ENCODE measurements at regions not wholly inside any gene's neighbourhood (a gene's known extent, or its start where the extent isn't known, plus 50 kb on each side); places are given as distances from the start of the nearest gene placed in this dataset.

- H3K4me3 ChIP-seq (ENCODE audit: low read length): no peak overlapping the region
- no peaks in the 10 kb centered on the region for H3K27me3 ChIP-seq (ENCODE audit: control insufficient read depth, insufficient read depth, low read length)
- H3K36me3 ChIP-seq (ENCODE audit: control insufficient read depth, insufficient read depth, low read length): no peaks in the 10 kb centered on the region
- no peaks in the 10 kb centered on the region for H3K4me1 ChIP-seq (ENCODE audit: control insufficient read depth, insufficient read depth, low read length)
- no peak overlapping the region for H3K27ac ChIP-seq (ENCODE audit: low read depth, low read length)
- no peak overlapping the region for H3K9ac ChIP-seq (ENCODE audit: low read length)
Measured at GRCh38 chr17:70808596-70808995, 639.3 kb downstream of the KCNJ2 start.

DNA sequence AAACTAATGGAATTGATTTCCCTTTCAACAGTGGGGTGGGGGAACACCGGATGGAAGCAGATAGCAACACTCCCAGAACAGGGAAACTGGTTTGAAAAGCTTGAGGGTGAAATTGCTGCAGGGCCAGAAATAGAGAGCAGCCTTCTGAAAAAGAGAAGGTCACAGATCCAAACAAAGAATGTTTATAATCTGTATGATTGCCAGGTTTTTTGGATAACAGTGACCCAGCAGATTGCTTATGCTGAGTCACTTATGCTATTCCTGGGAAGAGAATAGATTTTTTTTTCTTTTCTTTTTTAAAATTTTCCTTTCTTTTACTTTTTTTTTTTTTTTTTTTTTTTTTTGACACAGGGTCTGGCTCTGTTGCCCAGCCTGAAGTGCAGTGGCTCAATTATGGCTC lies 641.3 kb downstream of the KCNJ2 start:
- Histone ChIP-seq H3K9ac (ENCODE audit: low read length) (no peak overlapping the region), H3K27ac (ENCODE audit: low read depth, low read length) (no peak overlapping the region), H3K27me3 (ENCODE audit: control insufficient read depth, insufficient read depth, low read length) (no peaks in the 10 kb centered on the region), H3K36me3 (ENCODE audit: control insufficient read depth, insufficient read depth, low read length) (no peaks in the 10 kb centered on the region), H3K4me3 (ENCODE audit: low read length) (no peak overlapping the region), H3K4me1 (ENCODE audit: control insufficient read depth, insufficient read depth, low read length) (no peaks in the 10 kb centered on the region)

GRCh38 chr17:70813355-70813930 lies 644.1 kb downstream of the KCNJ2 start:
- Histone ChIP-seq H3K4me3 (ENCODE audit: low read length) (no peak overlapping the region), H3K36me3 (ENCODE audit: control insufficient read depth, insufficient read depth, low read length) (no peaks in the 10 kb centered on the region), H3K27me3 (ENCODE audit: control insufficient read depth, insufficient read depth, low read length) (no peaks in the 10 kb centered on the region), H3K27ac (ENCODE audit: low read depth, low read length) (no peak overlapping the region), H3K4me1 (ENCODE audit: control insufficient read depth, insufficient read depth, low read length) (no peaks in the 10 kb centered on the region), H3K9ac (ENCODE audit: low read length) (no peak overlapping the region)

DNA sequence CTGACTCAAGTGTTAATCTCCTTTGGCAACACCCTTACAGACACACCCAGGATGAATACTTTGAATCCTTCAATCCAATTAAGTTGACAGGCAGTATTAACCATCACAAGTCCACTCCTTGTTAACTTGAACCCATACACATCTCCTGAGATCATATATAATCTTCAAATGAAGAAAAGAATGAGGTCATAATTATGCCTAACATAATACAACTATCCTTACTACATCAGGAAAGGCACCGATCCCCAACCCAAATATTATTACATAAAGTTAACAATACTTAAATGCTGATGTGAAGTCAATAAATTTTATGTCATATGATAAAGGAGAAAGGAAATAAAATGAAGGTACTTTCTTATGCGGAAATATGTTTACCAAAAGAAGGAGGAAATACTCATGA lies 649.9 kb downstream of the KCNJ2 start:
- no peaks in the 10 kb centered on the region for H3K4me1 ChIP-seq (ENCODE audit: control insufficient read depth, insufficient read depth, low read length)
- no peak overlapping the region for H3K9ac ChIP-seq (ENCODE audit: low read length)
- no peak overlapping the region for H3K4me3 ChIP-seq (ENCODE audit: low read length)
- H3K27ac ChIP-seq (ENCODE audit: low read depth, low read length): no peak overlapping the region
- no peaks in the 10 kb centered on the region for H3K27me3 ChIP-seq (ENCODE audit: control insufficient read depth, insufficient read depth, low read length)
- no peaks in the 10 kb centered on the region for H3K36me3 ChIP-seq (ENCODE audit: control insufficient read depth, insufficient read depth, low read length)

DNA sequence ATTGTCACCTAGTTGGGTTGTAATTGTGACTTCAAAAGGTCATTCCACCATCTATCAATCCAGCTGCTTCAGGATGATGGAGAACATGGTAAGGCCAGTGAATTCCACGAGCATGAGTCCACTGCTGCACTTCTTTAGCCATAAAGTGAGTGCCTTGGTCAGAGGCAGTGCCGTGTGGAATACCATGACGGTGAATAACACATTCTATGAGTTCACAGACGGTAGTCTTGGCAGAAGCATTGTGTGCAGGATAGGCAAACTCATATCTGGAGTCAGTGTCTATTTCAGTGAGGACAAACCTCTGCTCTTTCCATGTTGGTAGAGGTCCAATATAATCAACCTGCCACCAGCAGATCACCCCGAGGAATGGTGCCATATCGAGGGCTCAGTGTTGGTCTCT lies 650.9 kb downstream of the KCNJ2 start:
- no peak overlapping the region for H3K4me3 ChIP-seq (ENCODE audit: low read length)
- H3K36me3 ChIP-seq (ENCODE audit: control insufficient read depth, insufficient read depth, low read length): no peaks in the 10 kb centered on the region
- H3K27me3 ChIP-seq (ENCODE audit: control insufficient read depth, insufficient read depth, low read length): no peaks in the 10 kb centered on the region
- no peak overlapping the region for H3K9ac ChIP-seq (ENCODE audit: low read length)
- H3K27ac ChIP-seq (ENCODE audit: low read depth, low read length): no peak overlapping the region
- H3K4me1 ChIP-seq (ENCODE audit: control insufficient read depth, insufficient read depth, low read length): no peaks in the 10 kb centered on the region

DNA sequence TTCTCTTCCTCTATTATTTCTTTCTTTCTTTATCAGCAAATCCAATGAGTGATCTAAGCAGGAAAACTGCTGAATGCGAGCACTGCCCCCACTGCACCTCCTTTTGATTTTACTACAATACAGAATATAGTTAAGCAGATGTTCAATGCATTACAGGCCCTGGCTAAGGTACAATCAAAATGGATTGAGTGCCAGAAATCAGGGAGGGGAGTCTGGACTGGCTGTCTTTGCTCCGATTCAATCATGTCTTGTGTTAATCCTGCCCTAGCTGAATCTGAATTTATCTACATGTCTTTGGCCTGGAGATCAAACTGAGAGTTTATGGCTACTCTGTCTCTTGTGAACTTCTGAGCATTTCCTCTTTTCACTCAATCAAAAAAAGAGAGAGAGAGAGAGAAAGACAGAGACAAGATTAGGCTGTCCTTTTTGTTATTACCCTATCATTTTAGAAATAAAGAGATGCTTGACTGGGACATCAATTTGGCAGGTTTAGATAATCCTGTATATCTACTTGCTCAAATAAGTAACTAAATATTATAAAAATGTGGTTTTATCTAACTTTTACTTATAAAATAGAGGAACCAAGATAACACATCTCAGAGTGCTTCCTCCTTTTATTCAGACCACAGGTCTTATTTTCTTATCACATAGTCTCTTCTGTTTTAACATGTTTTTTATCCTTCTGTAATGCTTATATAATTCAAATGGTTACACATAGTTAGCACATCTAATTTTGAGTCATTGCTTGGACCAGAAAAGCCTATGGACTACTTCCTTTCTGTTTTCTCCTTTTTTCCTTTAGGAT lies 656.2 kb downstream of the KCNJ2 start:
- Histone ChIP-seq H3K36me3 (ENCODE audit: control insufficient read depth, insufficient read depth, low read length) (no peaks in the 10 kb centered on the region), H3K9ac (ENCODE audit: low read length) (no peak overlapping the region), H3K4me1 (ENCODE audit: control insufficient read depth, insufficient read depth, low read length) (no peaks in the 10 kb centered on the region), H3K4me3 (ENCODE audit: low read length) (no peak overlapping the region), H3K27me3 (ENCODE audit: control insufficient read depth, insufficient read depth, low read length) (no peaks in the 10 kb centered on the region), H3K27ac (ENCODE audit: low read depth, low read length) (no peak overlapping the region)

DNA sequence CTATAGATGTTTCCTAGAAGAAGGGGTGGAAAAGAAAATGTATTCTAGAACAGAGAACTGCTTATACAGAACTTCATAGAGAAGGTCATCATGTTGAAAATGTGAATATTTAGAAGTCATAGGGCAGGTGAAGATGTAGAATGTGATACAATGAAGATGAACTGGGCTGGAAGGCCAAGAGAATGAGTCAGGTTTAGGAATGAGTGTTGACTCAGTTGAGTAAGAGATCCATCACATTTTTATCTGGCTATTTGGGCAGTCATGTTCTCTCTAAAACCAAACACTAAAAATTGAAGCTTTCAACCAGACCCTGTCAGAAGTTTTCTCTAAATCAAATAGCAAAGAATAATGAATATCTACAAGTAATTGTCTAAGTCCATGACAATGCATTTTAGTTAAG lies 660.5 kb downstream of the KCNJ2 start:
- Histone ChIP-seq H3K36me3 (ENCODE audit: control insufficient read depth, insufficient read depth, low read length) (no peaks in the 10 kb centered on the region), H3K27ac (ENCODE audit: low read depth, low read length) (no peak overlapping the region), H3K4me3 (ENCODE audit: low read length) (no peak overlapping the region), H3K9ac (ENCODE audit: low read length) (no peak overlapping the region), H3K27me3 (ENCODE audit: control insufficient read depth, insufficient read depth, low read length) (no peaks in the 10 kb centered on the region), H3K4me1 (ENCODE audit: control insufficient read depth, insufficient read depth, low read length) (no peaks in the 10 kb centered on the region)

- Histone ChIP-seq H3K4me1 (ENCODE audit: control insufficient read depth, insufficient read depth, low read length) (no peaks in the 10 kb centered on the region), H3K4me3 (ENCODE audit: low read length) (no peak overlapping the region), H3K27me3 (ENCODE audit: control insufficient read depth, insufficient read depth, low read length) (no peaks in the 10 kb centered on the region), H3K36me3 (ENCODE audit: control insufficient read depth, insufficient read depth, low read length) (no peaks in the 10 kb centered on the region), H3K9ac (ENCODE audit: low read length) (no peak overlapping the region), H3K27ac (ENCODE audit: low read depth, low read length) (no peak overlapping the region)
Measured at GRCh38 chr17:70834039-70834438, 664.7 kb downstream of the KCNJ2 start.

- Histone ChIP-seq H3K36me3 (ENCODE audit: control insufficient read depth, insufficient read depth, low read length) (no peaks in the 10 kb centered on the region), H3K27ac (ENCODE audit: low read depth, low read length) (no peak overlapping the region), H3K9ac (ENCODE audit: low read length) (no peak overlapping the region), H3K4me3 (ENCODE audit: low read length) (no peak overlapping the region), H3K27me3 (ENCODE audit: control insufficient read depth, insufficient read depth, low read length) (no peaks in the 10 kb centered on the region), H3K4me1 (ENCODE audit: control insufficient read depth, insufficient read depth, low read length) (no peaks in the 10 kb centered on the region)
Measured at GRCh38 chr17:70848785-70849184, 679.5 kb downstream of the KCNJ2 start.

DNA sequence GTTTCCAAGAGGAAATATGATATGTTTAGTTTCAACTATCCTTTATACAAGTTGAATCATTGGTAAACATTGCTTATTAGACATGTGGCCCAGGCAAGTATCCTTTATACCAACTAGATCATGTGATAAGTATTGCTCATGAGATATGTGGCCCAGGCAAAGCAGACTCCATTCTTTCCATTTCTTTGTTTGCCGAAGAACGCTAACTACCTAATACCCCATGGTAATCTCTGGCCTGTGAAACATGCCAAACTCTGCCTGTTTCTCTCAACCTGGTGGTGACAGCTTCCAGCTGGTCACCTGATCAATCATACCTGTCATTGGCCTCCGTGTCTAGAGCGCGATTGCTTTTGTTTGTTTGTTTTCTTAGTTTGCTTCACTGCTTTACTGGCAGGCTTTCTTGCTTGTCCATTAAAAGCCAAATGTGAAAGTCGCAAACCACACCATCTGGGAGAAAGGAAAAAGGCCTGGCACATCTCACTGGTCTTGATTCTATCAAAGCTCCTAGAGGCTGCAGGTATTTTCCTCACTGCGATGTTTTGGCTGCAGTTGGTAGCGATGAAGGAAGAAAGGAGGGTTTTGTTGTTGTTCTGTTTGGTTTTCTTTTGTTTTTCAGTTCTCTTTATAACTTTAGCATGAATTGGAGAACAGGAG lies 686.2 kb downstream of the KCNJ2 start:
- Histone ChIP-seq H3K4me1 (ENCODE audit: control insufficient read depth, insufficient read depth, low read length) (no peaks in the 10 kb centered on the region), H3K27me3 (ENCODE audit: control insufficient read depth, insufficient read depth, low read length) (no peaks in the 10 kb centered on the region), H3K36me3 (ENCODE audit: control insufficient read depth, insufficient read depth, low read length) (no peaks in the 10 kb centered on the region), H3K27ac (ENCODE audit: low read depth, low read length) (no peak overlapping the region), H3K4me3 (ENCODE audit: low read length) (no peak overlapping the region), H3K9ac (ENCODE audit: low read length) (no peak overlapping the region)

DNA sequence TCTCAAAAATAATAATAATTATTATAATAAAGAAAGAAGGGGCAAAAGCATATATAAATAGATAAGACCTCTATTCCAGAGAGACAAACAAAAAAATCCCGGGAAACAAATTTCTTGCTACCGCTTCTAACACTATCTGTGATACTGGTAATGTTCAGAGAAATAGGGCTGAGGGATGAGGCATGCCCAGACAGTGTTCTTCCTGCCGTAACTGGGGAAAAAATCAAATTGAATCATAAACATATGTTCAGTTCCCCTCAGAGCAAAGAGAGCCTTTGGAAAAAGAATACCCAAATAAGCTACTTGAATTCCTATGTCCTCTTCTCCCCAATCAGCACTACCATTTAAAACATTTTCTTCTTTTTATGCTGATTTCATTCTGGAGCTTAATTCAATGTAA lies 688.0 kb downstream of the KCNJ2 start:
- Histone ChIP-seq H3K27me3 (ENCODE audit: control insufficient read depth, insufficient read depth, low read length) (no peaks in the 10 kb centered on the region), H3K4me3 (ENCODE audit: low read length) (no peak overlapping the region), H3K4me1 (ENCODE audit: control insufficient read depth, insufficient read depth, low read length) (no peaks in the 10 kb centered on the region), H3K9ac (ENCODE audit: low read length) (no peak overlapping the region), H3K36me3 (ENCODE audit: control insufficient read depth, insufficient read depth, low read length) (no peaks in the 10 kb centered on the region), H3K27ac (ENCODE audit: low read depth, low read length) (no peak overlapping the region)

GRCh38 chr17:70859829-70860228 lies 690.5 kb downstream of the KCNJ2 start:
- Histone ChIP-seq H3K27ac (ENCODE audit: low read depth, low read length) (no peak overlapping the region), H3K9ac (ENCODE audit: low read length) (no peak overlapping the region), H3K4me1 (ENCODE audit: control insufficient read depth, insufficient read depth, low read length) (no peaks in the 10 kb centered on the region), H3K27me3 (ENCODE audit: control insufficient read depth, insufficient read depth, low read length) (no peaks in the 10 kb centered on the region), H3K4me3 (ENCODE audit: low read length) (no peak overlapping the region), H3K36me3 (ENCODE audit: control insufficient read depth, insufficient read depth, low read length) (no peaks in the 10 kb centered on the region)

DNA sequence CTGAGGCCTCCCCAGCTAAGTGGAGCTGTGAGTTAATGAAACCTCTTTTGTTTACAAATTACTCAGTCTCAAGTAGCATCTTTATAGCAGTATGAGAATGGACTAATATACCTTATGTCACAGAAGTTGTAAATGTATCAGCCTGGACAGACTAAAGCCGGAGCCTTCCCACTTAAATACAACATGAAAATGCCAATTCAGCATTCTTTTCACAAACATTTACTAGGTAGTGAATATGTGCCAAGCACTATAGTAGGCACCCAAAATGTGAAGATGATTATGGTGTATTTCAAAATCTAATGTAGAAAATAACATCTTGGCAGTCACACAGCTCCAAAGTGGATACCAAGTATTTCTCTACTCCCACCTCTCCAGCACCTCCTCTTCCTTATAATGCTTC lies 693.0 kb downstream of the KCNJ2 start:
- no peaks in the 10 kb centered on the region for H3K36me3 ChIP-seq (ENCODE audit: control insufficient read depth, insufficient read depth, low read length)
- H3K9ac ChIP-seq (ENCODE audit: low read length): no peak overlapping the region
- no peak overlapping the region for H3K4me3 ChIP-seq (ENCODE audit: low read length)
- H3K4me1 ChIP-seq (ENCODE audit: control insufficient read depth, insufficient read depth, low read length): no peaks in the 10 kb centered on the region
- no peak overlapping the region for H3K27ac ChIP-seq (ENCODE audit: low read depth, low read length)
- no peaks in the 10 kb centered on the region for H3K27me3 ChIP-seq (ENCODE audit: control insufficient read depth, insufficient read depth, low read length)
